Mesenchymal stem cell (in vitro differentiated cells and primary cell): ENCODE measurements at regions not wholly inside any gene's neighbourhood (a gene's known extent, or its start where the extent isn't known, plus 50 kb on each side); places are given as distances from the start of the nearest gene placed in this dataset.

Experiments
- DNase-seq: peaks from one replicate; pipeline ENCODE4 v3.0.0-alpha.2; 2013
- H2AFZ ChIP-seq: one replicate; pipeline ENCODE4 v1.6.1; 2013; ENCODE audit warnings: low read depth, mild to moderate bottlenecking, control low read depth, inconsistent platforms, low read length, moderate library complexity
- H2AK5ac ChIP-seq: 2 replicates; pipeline ENCODE4 v1.6.1; 2013; ENCODE audit warnings: low read length, moderate library complexity, mild to moderate bottlenecking, inconsistent platforms; ENCODE audit not compliant: severe bottlenecking
- H2BK120ac ChIP-seq: one replicate; pipeline ENCODE4 v1.6.1; 2013; ENCODE audit warnings: low read depth, mild to moderate bottlenecking, inconsistent platforms, low read length, moderate library complexity
- H2BK12ac ChIP-seq, 2 experiments: one replicate each; pipeline ENCODE4 v1.6.1; 2013; ENCODE audit warnings: inconsistent platforms in 2 of 2, low read length in 2 of 2, mild to moderate bottlenecking in 2 of 2, moderate library complexity in 2 of 2, control low read depth in 1 of 2
- H2BK15ac ChIP-seq: one replicate; pipeline ENCODE4 v1.6.1; 2013; ENCODE audit warnings: mild to moderate bottlenecking, low read depth, inconsistent platforms; ENCODE audit not compliant: poor library complexity, severe bottlenecking
- H2BK5ac ChIP-seq: 2 replicates; pipeline ENCODE4 v1.6.1; 2013; ENCODE audit warnings: low read depth, mild to moderate bottlenecking, low read length, control low read depth, inconsistent platforms; ENCODE audit not compliant: poor library complexity, severe bottlenecking
- H3K14ac ChIP-seq, 2 experiments: one replicate each; pipeline ENCODE4 v1.6.1; 2013; ENCODE audit warnings: inconsistent platforms in 2 of 2, low read length in 2 of 2, control low read depth in 1 of 2, mild to moderate bottlenecking in 1 of 2, moderate library complexity in 1 of 2
- H3K18ac ChIP-seq, 2 experiments: one replicate each; pipeline ENCODE4 v1.6.1; 2013; ENCODE audit warnings: inconsistent platforms in 2 of 2, low read length in 2 of 2, control low read depth in 1 of 2, low read depth in 1 of 2, mild to moderate bottlenecking in 1 of 2
- H3K23ac ChIP-seq, 2 experiments: one replicate each; pipeline ENCODE4 v1.6.1; 2013; ENCODE audit warnings: inconsistent platforms in 2 of 2, low read length in 2 of 2, mild to moderate bottlenecking in 2 of 2, moderate library complexity in 2 of 2, control low read depth in 1 of 2
- H3K27ac ChIP-seq: 2 replicates; pipeline ENCODE4 v1.5.1; 2013; ENCODE audit warnings: mild to moderate bottlenecking, moderate library complexity, low read length, control low read depth, inconsistent platforms; ENCODE audit not compliant: poor library complexity, severe bottlenecking
- H3K27me3 ChIP-seq, 2 experiments: 2 replicates each; pipeline versions ENCODE4 v1.6.1 to v1.7.0; 2013; ENCODE audit warnings: low read length in 2 of 2, mild to moderate bottlenecking in 2 of 2, moderate library complexity in 2 of 2, control low read depth in 1 of 2, inconsistent platforms in 1 of 2; ENCODE audit not compliant: control insufficient read depth in 1 of 2, insufficient read depth in 1 of 2
- H3K36me3 ChIP-seq, 2 experiments: 2 replicates each; pipeline versions ENCODE4 v1.6.1 to v1.7.0; 2013; ENCODE audit warnings: low read length in 2 of 2, control low read depth in 1 of 2, inconsistent platforms in 1 of 2, low read depth in 1 of 2, mild to moderate bottlenecking in 1 of 2; ENCODE audit not compliant: insufficient read depth in 2 of 2, control insufficient read depth in 1 of 2
- H3K4ac ChIP-seq, 2 experiments: one replicate each; pipeline ENCODE4 v1.6.1; 2013; ENCODE audit warnings: inconsistent platforms in 2 of 2, low read length in 2 of 2, mild to moderate bottlenecking in 2 of 2, moderate library complexity in 2 of 2, control low read depth in 1 of 2, low read depth in 1 of 2
- H3K4me1 ChIP-seq: 2 replicates; pipeline ENCODE4 v1.6.1; 2013; ENCODE audit warnings: low read depth, low read length, control low read depth; ENCODE audit not compliant: control insufficient read depth, insufficient read depth
- H3K4me2 ChIP-seq: 2 replicates; pipeline ENCODE4 v1.6.1; 2013; ENCODE audit warnings: low read length, mild to moderate bottlenecking, inconsistent platforms; ENCODE audit not compliant: poor library complexity, severe bottlenecking
- H3K4me3 ChIP-seq, 2 experiments: 2 replicates each; pipeline versions ENCODE4 v1.5.1 to v1.7.0; 2013; ENCODE audit warnings: low read length in 2 of 2, mild to moderate bottlenecking in 2 of 2, control low read depth in 1 of 2, low read depth in 1 of 2; ENCODE audit not compliant: insufficient read depth in 1 of 2
- H3K79me1 ChIP-seq: replicated peaks from 2 replicates; pipeline ENCODE4 v1.6.1; 2013; ENCODE audit warnings: mild to moderate bottlenecking, control low read depth, low read length, inconsistent platforms; ENCODE audit not compliant: poor library complexity, severe bottlenecking
- H3K9ac ChIP-seq: 2 replicates; pipeline ENCODE4 v1.7.0; 2013; ENCODE audit warnings: mild to moderate bottlenecking, low read length, moderate library complexity
- H3K9me3 ChIP-seq: 2 replicates; pipeline ENCODE4 v1.7.0; 2013; ENCODE audit warnings: mild to moderate bottlenecking, low read length; ENCODE audit not compliant: control insufficient read depth
- H4K8ac ChIP-seq: one replicate; pipeline ENCODE4 v1.6.1; 2013; ENCODE audit warnings: inconsistent platforms, mild to moderate bottlenecking, low read length, moderate library complexity
- H4K91ac ChIP-seq: one replicate; pipeline ENCODE4 v1.6.1; 2013; ENCODE audit warnings: mild to moderate bottlenecking, low read length, inconsistent platforms
- WGBS: methylation state at CpG from one replicate; pipeline ENCODE4 v1.1.7; 2013; ENCODE audit warnings: mixed read lengths; 5-methylcytosine and 5-hydroxymethylcytosine counted together

- no peaks in the 10 kb centered on the region for H3K36me3 ChIP-seq
- H4K91ac ChIP-seq = no peak overlapping the region
- no peaks in the 10 kb centered on the region for H3K27me3 ChIP-seq
- no peak overlapping the region for H2BK12ac ChIP-seq
- no peak overlapping the region for H3K4me2 ChIP-seq
- H2AK5ac ChIP-seq = no peak overlapping the region
- H3K18ac ChIP-seq = no peak overlapping the region
- no peak overlapping the region for H2BK5ac ChIP-seq
- no peak overlapping the region for H3K4ac ChIP-seq
- no peak overlapping the region for H3K14ac ChIP-seq
- no peaks in the 10 kb centered on the region for H3K9me3 ChIP-seq
- 86% methylated on average over 4 of the region's 4 CpGs for WGBS
- no peak overlapping the region for H2BK120ac ChIP-seq
- H3K23ac ChIP-seq = no peak overlapping the region
- no peak for DNase-seq
- H3K4me3 ChIP-seq = no peak overlapping the region
- H2AFZ ChIP-seq = no peak overlapping the region
- H3K9ac ChIP-seq = no peak overlapping the region
- H3K4me1 ChIP-seq = no peaks in the 10 kb centered on the region
- H3K27ac ChIP-seq = no peak overlapping the region
- H2BK15ac ChIP-seq = no peak overlapping the region
- H3K79me1 ChIP-seq = no peaks in the 10 kb centered on the region
- no peak overlapping the region for H4K8ac ChIP-seq
Observed at GRCh38 chr20:60565083-60565482, 606.9 kb downstream of the CDH26 start.

GRCh38 chr20:60565551-60565950 lies 607.3 kb downstream of the CDH26 start:
- H3K27me3 ChIP-seq = no peaks in the 10 kb centered on the region
- H2AK5ac ChIP-seq = no peak overlapping the region
- no peak overlapping the region for H2BK5ac ChIP-seq
- WGBS = 63% methylated on average over 5 of the region's 5 CpGs
- H3K18ac ChIP-seq = no peak overlapping the region
- H4K8ac ChIP-seq = no peak overlapping the region
- no peaks in the 10 kb centered on the region for H3K9me3 ChIP-seq
- no peak for DNase-seq
- H3K4ac ChIP-seq = no peak overlapping the region
- no peaks in the 10 kb centered on the region for H3K36me3 ChIP-seq
- no peak overlapping the region for H3K4me3 ChIP-seq
- H2BK120ac ChIP-seq = no peak overlapping the region
- H2BK15ac ChIP-seq = no peak overlapping the region
- no peak overlapping the region for H3K14ac ChIP-seq
- H3K9ac ChIP-seq = no peak overlapping the region
- no peaks in the 10 kb centered on the region for H3K79me1 ChIP-seq
- no peak overlapping the region for H2BK12ac ChIP-seq
- H3K4me2 ChIP-seq = no peak overlapping the region
- H3K4me1 ChIP-seq = no peaks in the 10 kb centered on the region
- H2AFZ ChIP-seq = no peak overlapping the region
- no peak overlapping the region for H4K91ac ChIP-seq
- H3K27ac ChIP-seq = no peak overlapping the region
- no peak overlapping the region for H3K23ac ChIP-seq

GRCh38 chr20:60569116-60569515 lies 610.9 kb downstream of the CDH26 start:
- Histone ChIP-seq H3K9me3 (no peaks in the 10 kb centered on the region), H3K9ac (no peak overlapping the region), H2BK12ac (no peak overlapping the region), H3K27ac (no peak overlapping the region), H3K79me1 (no peaks in the 10 kb centered on the region), H3K18ac (no peak overlapping the region), H4K91ac (no peak overlapping the region), H3K4ac (no peak overlapping the region), H2BK120ac (no peak overlapping the region), H2AK5ac (no peak overlapping the region), H3K4me2 (no peak overlapping the region), H2BK5ac (no peak overlapping the region), H3K14ac (no peak overlapping the region), H2AFZ (no peak overlapping the region), H3K27me3 (no peaks in the 10 kb centered on the region), H3K4me1 (no peaks in the 10 kb centered on the region), H2BK15ac (no peak overlapping the region), H3K4me3 (no peak overlapping the region), H3K23ac (no peak overlapping the region), H3K36me3 (no peaks in the 10 kb centered on the region), H4K8ac (no peak overlapping the region)
- DNase-seq = no peak
- WGBS = 76% methylated on average over 6 of the region's 6 CpGs

- H4K91ac ChIP-seq = no peak overlapping the region
- H3K4ac ChIP-seq = no peak overlapping the region
- H3K4me2 ChIP-seq = no peak overlapping the region
- no peaks in the 10 kb centered on the region for H3K36me3 ChIP-seq
- no peak overlapping the region for H2AK5ac ChIP-seq
- H3K18ac ChIP-seq = no peak overlapping the region
- no peak overlapping the region for H3K9ac ChIP-seq
- H3K4me3 ChIP-seq = no peak overlapping the region
- H2BK5ac ChIP-seq = no peak overlapping the region
- no peak for DNase-seq
- WGBS = 84% methylated on average over 8 of the region's 11 CpGs
- H3K27ac ChIP-seq = no peak overlapping the region
- no peak overlapping the region for H2AFZ ChIP-seq
- H4K8ac ChIP-seq = no peak overlapping the region
- H3K23ac ChIP-seq = no peak overlapping the region
- no peak overlapping the region for H2BK12ac ChIP-seq
- H3K4me1 ChIP-seq = no peaks in the 10 kb centered on the region
- H3K27me3 ChIP-seq = no peaks in the 10 kb centered on the region
- H3K9me3 ChIP-seq = no peaks in the 10 kb centered on the region
- H3K79me1 ChIP-seq = no peaks in the 10 kb centered on the region
- H3K14ac ChIP-seq = no peak overlapping the region
- H2BK120ac ChIP-seq = no peak overlapping the region
- no peak overlapping the region for H2BK15ac ChIP-seq
Observed at GRCh38 chr20:60570481-60571277, 612.5 kb downstream of the CDH26 start.
